ENCODE measurements at regions not wholly inside any gene's neighbourhood (a gene's known extent, or its start where the extent isn't known, plus 50 kb on each side); places are given as distances from the start of the nearest gene placed in this dataset.

DNA sequence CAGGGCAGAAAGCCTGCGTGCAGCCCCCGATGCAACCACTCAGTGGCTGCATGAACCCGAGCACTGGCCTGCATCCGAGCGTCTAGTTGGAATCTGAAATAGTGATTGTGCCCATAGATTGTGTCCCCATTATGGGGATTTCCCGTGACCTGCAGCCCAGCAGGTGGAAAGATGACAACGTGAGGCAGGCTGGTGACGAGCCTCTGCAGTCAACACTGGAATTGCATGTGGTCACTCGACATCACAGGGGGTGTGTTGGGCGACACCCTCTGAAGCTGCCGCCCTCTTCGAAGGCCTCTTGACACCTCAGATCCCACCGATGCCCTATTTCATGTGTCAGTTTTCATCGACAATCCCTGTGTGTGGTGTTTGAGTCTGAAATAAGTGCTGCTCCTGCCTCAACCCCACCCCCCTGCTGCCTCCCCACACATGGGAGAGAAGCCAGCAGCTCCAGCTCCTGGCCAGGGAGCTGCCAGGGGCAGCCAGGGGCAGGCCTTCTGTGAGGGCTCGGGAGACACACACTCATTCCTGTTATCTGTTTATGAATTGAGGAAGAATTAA lies 172.0 kb upstream of the B3GAT1 start:
- TF ChIP-seq, protein P1, sequence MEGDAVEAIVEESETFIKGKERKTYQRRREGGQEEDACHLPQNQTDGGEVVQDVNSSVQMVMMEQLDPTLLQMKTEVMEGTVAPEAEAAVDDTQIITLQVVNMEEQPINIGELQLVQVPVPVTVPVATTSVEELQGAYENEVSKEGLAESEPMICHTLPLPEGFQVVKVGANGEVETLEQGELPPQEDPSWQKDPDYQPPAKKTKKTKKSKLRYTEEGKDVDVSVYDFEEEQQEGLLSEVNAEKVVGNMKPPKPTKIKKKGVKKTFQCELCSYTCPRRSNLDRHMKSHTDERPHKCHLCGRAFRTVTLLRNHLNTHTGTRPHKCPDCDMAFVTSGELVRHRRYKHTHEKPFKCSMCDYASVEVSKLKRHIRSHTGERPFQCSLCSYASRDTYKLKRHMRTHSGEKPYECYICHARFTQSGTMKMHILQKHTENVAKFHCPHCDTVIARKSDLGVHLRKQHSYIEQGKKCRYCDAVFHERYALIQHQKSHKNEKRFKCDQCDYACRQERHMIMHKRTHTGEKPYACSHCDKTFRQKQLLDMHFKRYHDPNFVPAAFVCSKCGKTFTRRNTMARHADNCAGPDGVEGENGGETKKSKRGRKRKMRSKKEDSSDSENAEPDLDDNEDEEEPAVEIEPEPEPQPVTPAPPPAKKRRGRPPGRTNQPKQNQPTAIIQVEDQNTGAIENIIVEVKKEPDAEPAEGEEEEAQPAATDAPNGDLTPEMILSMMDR (IDR thresholded peaks at IDR 0.05): no peak
- TF ChIP-seq POLR2AphosphoS5 (IDR thresholded peaks at IDR 0.05): no peak
- no peak for TF ChIP-seq POLR2A (IDR thresholded peaks at IDR 0.05)
- no peak for TF ChIP-seq EP300 (IDR thresholded peaks at IDR 0.05)
